Spleen (tissue), 7 donors: ENCODE measurements at regions not wholly inside any gene's neighbourhood (a gene's known extent, or its start where the extent isn't known, plus 50 kb on each side); places are given as distances from the start of the nearest gene placed in this dataset.

Source experiments
- POLR2A ChIP-seq, 3 donors: fragments of 450-650 bp; IDR thresholded peaks; one replicate each; pipeline ENCODE4 v1.5.1; 2017; ENCODE audit warnings: antibody characterized with exemption in 3 of 3, mild to moderate bottlenecking in 1 of 3
- POLR2AphosphoS5 ChIP-seq, 3 donors: sonication (generic); formaldehyde crosslinking; IDR thresholded peaks; one replicate each; pipeline ENCODE4 v1.5.1; 2017; ENCODE audit warnings: antibody characterized with exemption in 3 of 3
- TF ChIP-seq, protein P1 (sequence below), 11 experiments: fragments of 200-600 bp in 7 of 11; fragments of 450-650 bp in 4 of 11; sonication (generic) in 4 of 11; IDR thresholded peaks in 8 of 11; conservative IDR thresholded peaks in 3 of 11; 1 replicate in 7 of 11; 2 replicates in 4 of 11; pipeline versions ENCODE4 v1.4.0 to v1.8.0; 2016 to 2021; ENCODE audit warnings: antibody characterized with exemption in 11 of 11, inconsistent platforms in 4 of 11, mild to moderate bottlenecking in 1 of 11
- donor health status: DM: no; HTN: no; CAD: no; lungs with moderate emphysema.
- donor health status: DM: no; HTN: no; CAD: no.
- donor health status: DM: no; HTN: no; CAD: no.

DNA sequence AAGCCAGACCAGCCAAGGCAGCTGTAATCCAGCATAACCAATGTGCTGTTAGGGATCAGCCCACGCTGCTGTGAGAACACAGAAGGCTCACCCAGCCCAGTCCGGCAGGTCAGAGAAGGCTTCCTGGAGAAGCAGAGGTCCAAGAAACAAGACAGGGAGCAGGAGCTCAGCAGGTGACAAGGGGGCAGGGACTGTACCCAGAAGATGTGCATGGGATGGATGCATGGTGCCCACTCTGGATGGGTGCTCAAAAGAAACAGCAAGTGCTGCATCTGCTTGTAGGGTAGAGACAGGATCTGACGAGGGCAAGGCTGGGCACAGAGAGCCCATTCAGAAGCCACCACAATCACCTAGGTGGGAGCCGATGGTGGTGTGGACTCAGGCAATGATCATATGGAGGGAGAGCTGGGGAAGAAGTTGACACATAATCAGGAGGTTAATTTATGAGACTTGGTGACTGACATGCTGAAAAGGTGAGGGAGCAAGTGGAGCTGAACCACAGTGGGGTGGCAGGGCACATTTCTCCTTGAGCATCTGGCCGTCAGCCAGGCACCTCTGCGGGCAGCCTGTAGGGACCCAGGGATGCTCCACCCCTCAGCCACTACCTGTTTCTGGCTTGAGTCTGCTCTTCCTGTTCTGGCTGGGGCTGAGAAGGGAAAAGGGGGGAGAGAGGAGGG, 102.3 kb upstream of the DRD2 start:
- TF ChIP-seq, protein P1, sequence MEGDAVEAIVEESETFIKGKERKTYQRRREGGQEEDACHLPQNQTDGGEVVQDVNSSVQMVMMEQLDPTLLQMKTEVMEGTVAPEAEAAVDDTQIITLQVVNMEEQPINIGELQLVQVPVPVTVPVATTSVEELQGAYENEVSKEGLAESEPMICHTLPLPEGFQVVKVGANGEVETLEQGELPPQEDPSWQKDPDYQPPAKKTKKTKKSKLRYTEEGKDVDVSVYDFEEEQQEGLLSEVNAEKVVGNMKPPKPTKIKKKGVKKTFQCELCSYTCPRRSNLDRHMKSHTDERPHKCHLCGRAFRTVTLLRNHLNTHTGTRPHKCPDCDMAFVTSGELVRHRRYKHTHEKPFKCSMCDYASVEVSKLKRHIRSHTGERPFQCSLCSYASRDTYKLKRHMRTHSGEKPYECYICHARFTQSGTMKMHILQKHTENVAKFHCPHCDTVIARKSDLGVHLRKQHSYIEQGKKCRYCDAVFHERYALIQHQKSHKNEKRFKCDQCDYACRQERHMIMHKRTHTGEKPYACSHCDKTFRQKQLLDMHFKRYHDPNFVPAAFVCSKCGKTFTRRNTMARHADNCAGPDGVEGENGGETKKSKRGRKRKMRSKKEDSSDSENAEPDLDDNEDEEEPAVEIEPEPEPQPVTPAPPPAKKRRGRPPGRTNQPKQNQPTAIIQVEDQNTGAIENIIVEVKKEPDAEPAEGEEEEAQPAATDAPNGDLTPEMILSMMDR (IDR thresholded peaks at IDR 0.05 in 8 of 11, conservative IDR thresholded peaks at IDR 0.05 in 3 of 11), result no peak
- TF ChIP-seq POLR2A (IDR thresholded peaks at IDR 0.05), result no peak
- TF ChIP-seq POLR2AphosphoS5 (IDR thresholded peaks at IDR 0.05), result no peak
